OCI-LY3 (cell line): ENCODE measurements at regions not wholly inside any gene's neighbourhood (a gene's known extent, or its start where the extent isn't known, plus 50 kb on each side); places are given as distances from the start of the nearest gene placed in this dataset.

ENCODE experiments used
- CTCF ChIP-seq: fragments of 200-600, 300-600 bp; sonication (generic); IDR thresholded peaks from 2 replicates; pipeline ENCODE4 v1.5.1; 2014; ENCODE audit warnings: antibody characterized with exemption, low read length, low read depth
- EZH2phosphoT487 ChIP-seq: fragments of 200-600 bp; shearing (Covaris generic); IDR thresholded peaks from 2 replicates; pipeline ENCODE4 v1.6.1; 2018; ENCODE audit warnings: antibody characterized with exemption, mixed run types, low read depth

GRCh38 chr4:44914223-44914622, 187.9 kb upstream of the GNPDA2 start:
- TF ChIP-seq CTCF (no peak), EZH2phosphoT487 (no peak)
